DMS153 treated with DMSO at 0.1 percent for 48 hours (cell line): ENCODE measurements at regions not wholly inside any gene's neighbourhood (a gene's known extent, or its start where the extent isn't known, plus 50 kb on each side); places are given as distances from the start of the nearest gene placed in this dataset.
"Not testable (repeated sequence)": the region's sequence is repeated elsewhere in the genome, so short reads cannot be mapped to it uniquely, and the experiment has no call there.

Source experiments
- DNase-seq: peaks from one replicate; lab custom pipeline; 2025; ENCODE audit not compliant: unreplicated experiment; lab: John Stamatoyannopoulos, UW

DNA sequence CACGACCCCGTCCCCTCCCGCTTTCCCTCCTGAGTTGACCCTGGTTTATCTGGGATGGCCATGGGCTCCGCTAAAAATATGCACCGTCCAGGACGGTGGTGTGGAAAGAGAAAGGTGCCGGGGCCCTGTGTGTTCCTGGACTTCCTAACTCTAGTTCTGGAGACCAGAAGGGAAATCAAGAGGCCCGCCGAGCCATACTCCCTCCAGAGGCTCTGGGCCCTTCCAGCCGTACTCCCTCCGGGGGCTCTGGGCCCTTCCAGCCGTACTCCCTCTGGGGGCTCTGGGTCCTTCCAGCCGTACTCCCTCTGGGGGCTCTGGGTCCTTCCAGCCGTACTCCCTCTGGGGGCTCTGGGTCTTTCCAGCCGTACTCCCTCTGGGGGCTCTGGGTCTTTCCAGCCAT lies 168.5 kb downstream of the LAT start:
- not testable (repeated sequence) for DNase-seq

DNA sequence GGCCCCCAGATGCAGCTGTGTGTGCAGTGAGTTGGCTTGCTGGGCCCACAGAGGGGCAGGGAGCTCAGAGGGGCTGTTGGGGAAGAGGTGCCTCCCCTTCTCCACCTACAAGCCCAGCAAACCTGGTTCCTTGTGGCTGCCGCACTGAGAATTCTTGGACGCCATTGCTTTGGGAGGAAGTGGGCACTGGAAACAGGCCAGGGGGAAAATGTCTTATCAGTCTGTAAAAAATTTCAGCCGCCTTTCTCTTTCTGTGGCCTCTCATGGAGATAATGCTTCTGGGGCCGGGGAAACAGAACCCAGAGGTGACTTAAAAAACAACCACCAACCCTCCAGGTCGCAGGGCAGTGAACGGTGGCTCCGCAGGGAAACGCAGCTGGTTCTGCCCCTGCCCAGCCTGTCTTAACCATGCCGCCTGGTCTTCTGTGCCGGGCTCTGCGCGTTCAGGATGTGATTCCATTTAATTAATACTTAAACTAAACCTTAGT lies 167.7 kb downstream of the LAT start:
- DNase-seq = not testable (repeated sequence)

GRCh38 chr16:29151317-29151716 lies 166.5 kb downstream of the LAT start:
- DNase-seq = no peak

DNA sequence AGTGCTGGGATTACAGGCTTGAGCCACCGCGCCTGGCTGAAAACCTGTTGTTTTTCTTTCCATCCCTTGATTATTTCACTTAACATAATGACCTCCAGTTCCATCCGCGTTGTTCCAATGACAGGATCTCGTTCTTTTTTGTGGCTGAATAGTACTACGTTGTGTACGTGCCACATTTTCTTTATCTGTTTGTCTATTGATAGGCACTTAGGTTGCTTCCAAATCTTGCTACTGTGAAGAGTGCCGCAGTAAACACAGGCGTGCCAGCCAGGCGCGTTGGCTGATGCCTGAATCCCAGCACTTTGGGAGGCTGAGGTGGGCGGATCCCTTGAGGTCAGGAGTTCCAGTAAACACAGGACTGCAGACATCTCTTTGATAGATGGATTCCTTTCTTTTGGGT lies 165.1 kb downstream of the LAT start:
- not testable (repeated sequence) for DNase-seq

DNA sequence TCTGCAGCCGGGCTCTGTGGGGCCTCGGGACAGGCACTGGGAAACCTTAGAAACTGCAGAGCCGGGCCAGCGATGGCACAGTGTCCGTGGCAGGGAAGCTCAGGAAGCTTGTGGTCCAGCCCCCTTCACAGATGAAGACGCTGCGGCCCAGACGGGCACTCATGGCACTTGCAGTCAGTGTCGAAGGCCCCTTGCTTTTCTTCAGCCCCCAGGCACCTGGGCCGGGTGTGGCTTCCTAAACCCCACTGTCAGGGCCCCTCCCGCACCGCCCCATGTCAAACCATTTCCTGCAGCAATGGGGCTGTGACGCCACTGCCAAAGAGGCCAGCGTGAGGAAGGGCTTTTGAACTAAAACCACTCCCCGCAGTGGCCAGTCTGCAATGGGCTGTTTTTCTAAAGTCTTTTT lies 164.0 kb downstream of the LAT start:
- DNase-seq = no peak

GRCh38 chr16:29148131-29148691 lies 163.4 kb downstream of the LAT start:
- DNase-seq = no peak

- not testable (repeated sequence) for DNase-seq
Observed at GRCh38 chr16:29147710-29148109, 162.9 kb downstream of the LAT start.

DNA sequence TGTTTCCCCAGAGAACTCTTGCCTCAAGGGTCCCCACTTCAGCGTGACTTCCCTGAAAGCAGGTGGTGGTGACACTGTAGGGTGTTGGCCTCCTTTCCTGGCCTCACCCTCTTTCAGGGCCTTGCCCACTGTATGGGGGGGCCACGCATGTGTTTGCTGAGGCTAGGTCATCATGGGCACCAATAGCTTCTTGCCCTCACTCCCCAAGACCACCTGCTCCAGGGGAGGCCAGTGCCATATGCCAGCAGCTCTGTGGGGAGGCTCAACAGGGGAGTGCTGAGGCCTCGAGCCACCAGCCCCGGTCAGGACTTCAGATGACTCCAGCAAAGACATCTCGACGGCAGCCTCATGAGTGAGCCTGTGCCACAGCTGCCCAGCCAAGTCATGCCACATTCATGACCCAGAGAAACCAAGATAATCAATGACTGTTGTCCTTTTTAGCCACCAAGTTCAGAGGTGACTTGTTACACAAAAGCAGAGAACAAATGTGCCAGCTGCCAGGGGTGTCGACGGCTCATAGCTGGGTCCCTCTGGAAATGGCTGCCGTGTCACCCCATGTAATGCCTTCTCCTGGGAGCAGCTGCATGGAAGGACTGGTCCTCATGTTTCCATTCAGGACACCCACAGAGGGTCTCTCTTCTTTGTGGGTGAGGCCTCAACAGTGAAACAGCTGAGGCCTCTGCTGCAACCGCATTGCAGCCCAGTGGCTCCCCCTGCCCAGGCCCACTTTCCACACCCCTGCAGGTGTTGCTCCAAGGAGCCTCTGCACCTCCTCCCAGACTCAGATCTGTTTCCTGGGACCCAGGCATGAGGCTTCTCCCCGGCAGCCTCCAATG lies 162.2 kb downstream of the LAT start:
- not testable (repeated sequence) for DNase-seq

- no peak for DNase-seq
Observed at GRCh38 chr16:29146266-29146665, 161.4 kb downstream of the LAT start.

DNA sequence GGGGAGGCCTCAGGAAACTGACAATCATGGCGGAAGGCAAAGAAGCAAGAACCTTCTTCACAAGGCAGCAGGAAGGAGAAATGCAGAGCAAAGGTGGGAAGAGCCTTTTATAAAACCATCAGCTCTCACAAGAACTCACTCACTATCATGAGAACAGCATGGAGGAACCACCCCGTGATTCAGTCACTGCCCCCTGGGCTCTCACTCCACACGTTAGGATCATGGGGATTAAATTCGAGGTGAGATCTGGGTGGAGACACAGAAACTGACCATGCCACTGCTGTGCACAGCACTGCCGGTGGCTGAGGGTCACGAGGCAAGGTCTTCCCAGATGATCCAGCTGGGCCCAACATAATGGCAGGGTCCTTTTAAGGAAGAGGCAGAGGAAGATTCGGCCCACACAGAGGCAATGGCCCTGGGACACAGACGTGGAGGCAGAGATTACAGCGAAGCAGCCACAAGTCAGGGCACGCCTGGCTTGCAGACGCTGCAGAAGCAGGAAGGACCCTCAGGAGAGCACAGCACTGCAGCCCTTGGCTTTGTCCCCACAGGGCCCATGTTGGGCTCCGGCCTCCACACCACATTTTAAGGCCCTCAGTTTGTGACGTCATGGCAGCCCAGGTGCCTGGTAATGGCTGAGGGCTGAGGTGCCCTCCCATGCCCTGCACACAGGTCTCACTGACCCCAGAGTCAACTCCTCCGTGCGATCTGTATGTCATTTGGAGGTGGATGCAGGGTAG lies 160.8 kb downstream of the LAT start:
- not testable (repeated sequence) for DNase-seq

- not testable (repeated sequence) for DNase-seq
Observed at GRCh38 chr16:29145086-29145485, 160.2 kb downstream of the LAT start.

DNA sequence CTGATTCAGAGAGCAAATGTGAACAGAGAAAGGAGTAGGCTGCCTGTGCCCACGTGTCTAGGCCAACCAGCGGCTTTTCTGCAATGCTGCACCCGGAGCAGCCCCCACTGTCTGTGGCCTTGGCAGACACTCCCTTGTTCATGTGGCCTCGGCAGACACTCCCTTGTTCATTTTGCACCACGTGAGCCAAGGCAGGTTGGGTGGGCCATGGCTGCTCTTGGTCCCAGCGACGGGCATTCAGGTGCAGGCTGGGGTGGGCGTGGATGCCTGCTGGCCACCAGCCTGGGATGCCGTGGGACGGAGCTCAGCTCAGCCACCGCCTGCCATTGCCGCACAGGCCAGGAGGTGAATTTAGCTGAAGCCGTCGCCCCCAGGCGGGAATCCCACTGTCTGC lies 159.8 kb downstream of the LAT start:
- DNase-seq = not testable (repeated sequence)

DNA sequence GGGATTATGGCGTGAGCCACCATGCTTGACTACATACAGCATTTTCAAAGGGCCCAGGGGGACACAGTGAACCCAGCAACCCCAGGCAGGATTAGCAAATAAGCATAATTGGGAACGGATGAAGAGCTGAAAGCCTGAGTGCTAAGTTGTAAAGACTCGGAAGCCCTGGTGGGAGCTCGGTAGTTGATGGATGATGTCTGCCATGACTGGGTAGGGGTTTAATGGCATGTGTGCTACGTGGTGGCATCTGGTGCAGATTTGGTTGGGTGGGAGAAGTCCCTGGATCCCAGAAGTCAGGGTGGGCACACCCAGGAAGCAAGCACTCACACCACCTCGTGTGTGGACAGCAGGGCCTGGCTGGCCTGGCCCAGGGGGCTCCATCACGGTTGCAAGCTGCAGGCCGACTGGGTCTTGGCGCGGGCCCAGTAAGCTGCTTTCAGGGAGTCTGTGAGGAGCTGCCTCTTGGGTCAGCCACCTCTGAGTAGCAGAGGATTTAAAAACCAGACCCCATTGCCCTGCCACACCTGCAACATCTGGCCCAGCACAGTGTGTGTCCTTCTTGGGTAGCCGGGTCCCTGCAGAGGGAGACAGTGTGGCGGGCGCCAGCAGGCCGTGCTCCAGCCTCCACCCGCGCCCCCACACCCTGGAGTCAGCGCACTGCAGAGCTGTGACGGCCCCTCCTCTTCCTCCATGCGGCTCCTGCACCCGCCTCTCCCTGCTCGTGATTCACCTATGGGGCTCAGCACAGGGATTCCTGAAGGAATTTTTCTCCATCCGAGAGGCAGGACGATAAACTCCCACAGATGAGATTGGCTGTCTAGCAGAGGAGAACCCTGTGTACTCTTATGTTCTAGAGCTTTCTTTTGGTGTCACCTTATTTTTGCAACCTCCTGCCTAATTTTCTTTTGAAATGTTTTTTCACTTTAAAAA lies 159.2 kb downstream of the LAT start:
- DNase-seq = not testable (repeated sequence)

DNA sequence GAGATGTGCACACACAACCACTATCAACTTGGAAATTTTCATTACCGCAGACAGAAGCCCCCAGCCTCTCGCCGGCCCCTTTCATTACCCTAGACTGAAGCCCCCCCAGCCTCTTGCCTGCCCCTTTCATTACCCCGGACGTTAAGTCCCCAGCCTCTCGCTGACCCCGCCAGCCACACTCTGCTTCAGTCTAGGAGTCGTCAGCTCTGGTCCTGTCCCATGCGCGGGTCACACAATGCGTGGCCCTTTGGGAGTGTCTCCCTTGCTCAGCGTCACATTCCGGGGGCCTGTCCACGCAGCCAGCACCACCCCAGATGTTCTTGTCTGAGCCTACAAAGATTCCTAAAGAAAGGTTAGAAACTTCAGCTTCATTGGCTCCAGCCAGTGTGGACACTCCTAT lies 157.7 kb downstream of the LAT start:
- not testable (repeated sequence) for DNase-seq

- no peak for DNase-seq
Observed at GRCh38 chr16:29141586-29142324, 156.9 kb downstream of the LAT start.

DNA sequence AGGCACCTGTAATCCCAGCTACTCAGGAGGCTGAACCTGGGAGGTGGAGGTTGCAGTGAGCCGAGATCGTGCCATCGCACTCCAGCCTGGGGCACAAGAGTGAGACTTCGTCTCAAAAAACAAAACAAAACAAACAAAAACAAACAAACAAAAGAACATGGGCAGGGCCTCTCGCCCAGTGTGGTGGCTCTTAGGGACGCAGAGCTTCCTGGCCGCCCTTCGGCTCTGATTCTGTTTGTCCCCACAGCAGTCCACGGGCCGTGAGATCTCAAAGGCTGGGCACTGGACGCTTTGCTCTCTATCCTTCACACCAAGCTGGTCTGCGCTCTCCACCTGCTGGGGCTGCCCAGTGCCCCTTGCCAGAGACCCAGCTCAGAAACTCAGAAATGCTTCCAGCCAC lies 156.3 kb downstream of the LAT start:
- DNase-seq = not testable (repeated sequence)

DNA sequence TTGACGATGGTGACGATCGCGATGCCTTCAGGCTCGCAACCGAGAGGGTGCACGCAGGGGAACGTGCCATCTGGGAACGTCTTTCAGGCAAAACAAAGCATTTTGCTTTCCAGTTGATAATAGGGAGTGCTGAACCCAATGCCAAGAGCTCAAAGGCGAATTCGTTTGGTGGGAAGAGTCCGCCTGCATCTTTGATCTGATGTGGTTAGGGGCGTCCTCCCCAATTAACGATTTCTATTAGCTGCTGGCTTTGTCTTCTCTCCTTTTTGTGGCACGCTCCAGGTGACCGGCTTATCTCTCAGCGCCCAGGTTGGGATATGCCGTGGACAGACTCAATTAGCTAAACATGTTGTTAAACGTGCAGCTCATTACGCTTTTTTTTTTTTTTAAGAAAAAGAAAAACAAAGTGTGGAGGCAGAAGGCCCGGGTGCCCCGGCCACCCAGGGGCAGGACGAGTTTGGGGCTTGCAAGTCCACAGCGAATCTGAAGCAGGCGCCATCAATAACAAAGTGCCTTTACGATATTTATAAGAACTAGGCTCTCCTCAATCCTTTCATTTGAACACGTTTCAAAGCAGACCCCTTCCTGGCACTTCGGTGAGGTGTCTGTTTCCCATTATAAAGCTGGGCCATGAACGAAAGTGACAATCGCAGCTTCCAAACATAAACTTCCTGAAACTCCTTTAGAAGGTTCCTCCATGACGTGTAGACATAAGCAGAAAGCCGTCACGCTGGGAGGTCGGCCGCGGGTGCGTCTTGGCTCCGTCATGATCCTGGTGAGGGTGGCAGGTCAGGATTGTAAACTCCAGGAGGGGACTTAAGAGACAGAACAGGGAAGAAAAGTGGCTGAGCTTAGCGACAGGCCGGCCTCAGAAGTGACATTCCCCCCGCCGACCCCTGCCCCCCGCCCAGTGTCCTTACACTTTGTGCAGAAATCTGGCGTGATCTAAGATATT lies 155.3 kb downstream of the LAT start:
- DNase-seq = not testable (repeated sequence)

DNA sequence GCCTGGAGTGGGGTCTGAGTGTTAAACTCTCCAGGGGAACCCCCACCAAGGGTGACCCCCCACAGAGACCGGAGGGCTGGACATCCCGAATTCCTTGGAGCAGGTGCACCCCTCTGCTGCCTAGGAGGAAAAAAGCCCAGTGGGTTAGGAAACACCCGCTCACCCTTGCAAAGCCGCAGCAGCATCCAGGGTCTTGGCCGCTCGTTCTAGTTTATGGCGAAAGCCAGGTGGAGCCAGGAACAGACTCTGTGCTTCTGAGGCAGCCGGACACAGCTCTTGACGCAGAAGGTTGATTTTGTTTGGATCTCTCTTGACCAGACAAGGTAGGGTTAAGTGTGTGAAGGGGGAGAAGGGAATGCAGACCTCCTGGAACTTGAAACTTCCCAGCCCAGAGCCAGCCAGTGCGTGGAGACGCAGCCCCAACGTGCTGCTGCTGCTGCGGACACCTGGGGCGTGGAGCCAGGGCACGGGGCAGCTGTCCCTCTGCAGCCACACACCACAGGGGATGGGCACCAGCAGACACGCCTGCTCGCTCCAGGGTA lies 154.5 kb downstream of the LAT start:
- DNase-seq = no peak

GRCh38 chr16:29138698-29139097 lies 153.8 kb downstream of the LAT start:
- DNase-seq = not testable (repeated sequence)
